ENCODE measurements at regions not wholly inside any gene's neighbourhood (a gene's known extent, or its start where the extent isn't known, plus 50 kb on each side); places are given as distances from the start of the nearest gene placed in this dataset.

GRCh38 chr6:159099276-159099675 lies 54.5 kb upstream of the TAGAP start:
- Mint-ChIP-seq H3K36me3 (no peaks in the 10 kb centered on the region), H3K9me3 (no peaks in the 10 kb centered on the region), H3K4me1 (peaks cover 5% of the 10 kb centered on the region), H3K4me3 (no peak overlapping the region), H3K27me3 (ENCODE audit: low read depth) (no peaks in the 10 kb centered on the region), H3K27ac (no peak overlapping the region)
- no peak for TF ChIP-seq CTCF (IDR thresholded peaks at IDR 0.05; ENCODE audit: unreplicated experiment)
- DNase-seq (ENCODE audit: low spot score in 2 of 2, unreplicated experiment in 2 of 2), result no peak

GRCh38 chr6:159098636-159099106 lies 53.9 kb upstream of the TAGAP start:
- Mint-ChIP-seq H3K9me3 (no peaks in the 10 kb centered on the region), H3K4me1 (peaks cover under 1% of the 10 kb centered on the region), H3K36me3 (no peaks in the 10 kb centered on the region), H3K27ac (no peak overlapping the region), H3K27me3 (ENCODE audit: low read depth) (no peaks in the 10 kb centered on the region), H3K4me3 (no peak overlapping the region)
- no peak for DNase-seq (ENCODE audit: low spot score in 2 of 2, unreplicated experiment in 2 of 2)
- TF ChIP-seq CTCF (IDR thresholded peaks at IDR 0.05; ENCODE audit: unreplicated experiment), result no peak

- no peak for TF ChIP-seq CTCF (IDR thresholded peaks at IDR 0.05; ENCODE audit: unreplicated experiment)
- no peak for DNase-seq (ENCODE audit: low spot score in 2 of 2, unreplicated experiment in 2 of 2)
Observed at GRCh38 chr6:159097256-159097655, 52.5 kb upstream of the TAGAP start.

GRCh38 chr6:159095616-159096015 lies 50.8 kb upstream of the TAGAP start:
- no peak overlapping the region for H3K27ac Mint-ChIP-seq
- TF ChIP-seq CTCF (IDR thresholded peaks at IDR 0.05; ENCODE audit: unreplicated experiment), result no peak
- no peak overlapping the region for H3K4me3 Mint-ChIP-seq
- no peaks in the 10 kb centered on the region for H3K4me1 Mint-ChIP-seq
- no peak for DNase-seq (ENCODE audit: low spot score in 2 of 2, unreplicated experiment in 2 of 2)
- H3K27me3 Mint-ChIP-seq (ENCODE audit: low read depth), result peaks cover 4% of the 10 kb centered on the region
- no peaks in the 10 kb centered on the region for H3K9me3 Mint-ChIP-seq
- no peaks in the 10 kb centered on the region for H3K36me3 Mint-ChIP-seq

More at GRCh38 chr6:159097256-159097655, 52.5 kb upstream of the TAGAP start:
- H3K36me3 Mint-ChIP-seq, result no peaks in the 10 kb centered on the region
- no peak overlapping the region for H3K27ac Mint-ChIP-seq
- H3K4me3 Mint-ChIP-seq, result no peak overlapping the region
- H3K27me3 Mint-ChIP-seq (ENCODE audit: low read depth), result no peaks in the 10 kb centered on the region
- no peaks in the 10 kb centered on the region for H3K4me1 Mint-ChIP-seq
- no peaks in the 10 kb centered on the region for H3K9me3 Mint-ChIP-seq

- no peak for DNase-seq (ENCODE audit: low spot score in 2 of 2, unreplicated experiment in 2 of 2)
- H3K27ac Mint-ChIP-seq, result no peak overlapping the region
Observed at GRCh38 chr6:159094444-159095252, 49.9 kb upstream of the TAGAP start.

More at GRCh38 chr6:159094444-159095252, 49.9 kb upstream of the TAGAP start:
- Mint-ChIP-seq H3K27me3 (ENCODE audit: low read depth) (peaks cover 5% of the 10 kb centered on the region), H3K4me1 (no peaks in the 10 kb centered on the region), H3K4me3 (no peak overlapping the region), H3K9me3 (no peaks in the 10 kb centered on the region), H3K36me3 (no peaks in the 10 kb centered on the region)
- TF ChIP-seq CTCF (IDR thresholded peaks at IDR 0.05; ENCODE audit: unreplicated experiment), result no peak
